Heart left ventricle (tissue), 16 donors: ENCODE measurements at regions not wholly inside any gene's neighbourhood (a gene's known extent, or its start where the extent isn't known, plus 50 kb on each side); places are given as distances from the start of the nearest gene placed in this dataset.

Source experiments
- ATAC-seq, 4 donors: fragments of 200-7000 bp; cut with Tn5 transposase; one replicate each; pipeline ENCODE4 v1.9.1; 2020 to 2022; ENCODE audit warnings: moderate library complexity in 4 of 4, mild to moderate bottlenecking in 3 of 4, moderate number of reproducible peaks in 1 of 4
- DNase-seq, 5 donors: peaks; one replicate each; pipeline ENCODE4 v3.0.0-alpha.2; 2020
- H3K27ac ChIP-seq, 12 donors: fragments of 200-600 bp; sonication (generic) in 4 of 12; one replicate each; pipeline versions ENCODE4 v1.5.0 to v1.8.0; 2016 to 2022; ENCODE audit warnings: mild to moderate bottlenecking in 2 of 12
- H3K27me3 ChIP-seq, 9 donors: fragments of 200-600 bp; sonication (generic) in 2 of 9; one replicate each; pipeline versions ENCODE4 v1.5.1 to v1.8.0; 2016 to 2022; ENCODE audit warnings: mild to moderate bottlenecking in 3 of 9
- H3K36me3 ChIP-seq, 9 donors: fragments of 200-600 bp; sonication (generic) in 2 of 9; one replicate each; pipeline versions ENCODE4 v1.5.0 to v1.8.0; 2018 to 2022; ENCODE audit warnings: mild to moderate bottlenecking in 2 of 9
- H3K4me1 ChIP-seq, 12 donors: fragments of 200-600 bp; sonication (generic) in 4 of 12; one replicate each; pipeline versions ENCODE4 v1.5.0 to v1.8.0; 2016 to 2022; ENCODE audit warnings: mild to moderate bottlenecking in 3 of 12
- H3K4me3 ChIP-seq, 12 donors: fragments of 200-600 bp; sonication (generic) in 4 of 12; one replicate each; pipeline versions ENCODE4 v1.5.0 to v1.8.0; 2017 to 2022; ENCODE audit warnings: mild to moderate bottlenecking in 9 of 12, moderate library complexity in 4 of 12
- H3K9me3 ChIP-seq, 12 donors: fragments of 200-600 bp; sonication (generic) in 4 of 12; one replicate each; pipeline versions ENCODE4 v1.5.0 to v1.8.0; 2016 to 2022; ENCODE audit warnings: mild to moderate bottlenecking in 1 of 12
- POLR2A ChIP-seq, 2 donors: fragments of 450-650 bp; IDR thresholded peaks; one replicate each; pipeline ENCODE4 v1.6.1; 2017; ENCODE audit warnings: antibody characterized with exemption in 2 of 2, mild to moderate bottlenecking in 2 of 2, moderate library complexity in 2 of 2
- WGBS, 4 donors: extraction: QIAGEN DNeasy Blood & Tissue Kit in 2 of 4; methylation state at CpG; one replicate each; pipeline versions ENCODE4 v1.1.5 to v1.1.7; 2013 to 2018; 5-methylcytosine and 5-hydroxymethylcytosine counted together
- intact Hi-C, 10 donors: fragments of 100-400 bp; cut with DNase I; formaldehyde crosslinking; loops; one replicate each; pipeline versions ENCODE4 v1.11.1 to v1.14.2; 2022
- TF ChIP-seq, protein P1 (sequence below), 12 donors: fragments of 200-600 bp; sonication (generic) in 4 of 12; IDR thresholded peaks; one replicate each; pipeline versions ENCODE4 v1.5.0 to v1.8.0; 2018 to 2022; ENCODE audit warnings: antibody characterized with exemption in 12 of 12, mild to moderate bottlenecking in 5 of 12
- donor health status: ischemic (EF 13 %, LVEDD 7.1; RV severe dilation, severe dysfunction).
- donor health status: healthy with polysubstance abuse.
- donor health status: DM: no; HTN: yes; CAD: no.
- donor health status: DM: no; HTN: no; CAD: no.
- donor health status: ischemic (EF 25% LVEDD 6.9; RV normal size, moderate dysfunction).
- donor health status: ischemic (EF 25% LVEDD 5.7; RV mildly dilated, moderate dysfunction).
- donor health status: healthy.
- donor health status: DM: yes; HTN: yes; CAD: no.
- donor health status: ischemic (EF 35%, LVEDD 5.7; RV mildly dilated, moderate dysfunction).
- donor health status: nonischemic (EF 11% LVEDD 7.7; RV severe dilation, severe dysfunction).
- donor health status: DM: yes; HTN: yes; CAD: no.
- donor health status: PGD.
- donor health status: ischemic (EF 29% LVEDD 5.4; RV normal size, mild dysfunction).
- donor health status: nonischemic (EF 23%, LVEDD 6.1; RV moderate dilation, normal function).

DNA sequence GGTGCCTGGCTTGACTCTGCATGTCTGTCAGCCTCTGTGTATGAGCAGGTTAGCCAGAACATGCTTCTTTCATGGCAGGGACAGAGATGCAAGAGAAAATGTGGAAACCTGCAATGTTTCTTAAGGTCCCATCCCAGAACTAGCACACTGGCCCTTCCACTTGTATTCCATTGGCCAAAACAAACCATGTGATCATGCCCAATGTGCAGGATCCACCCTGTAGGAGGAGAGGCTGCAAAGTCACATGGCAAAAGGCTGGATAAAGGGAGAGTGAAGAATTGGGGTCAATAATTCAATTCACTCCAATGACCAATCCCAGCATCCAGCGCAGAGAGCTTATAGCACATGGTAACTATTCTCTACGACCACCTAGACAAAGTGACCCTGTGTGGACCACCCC, 405.5 kb downstream of the MIAT start:
- TF ChIP-seq POLR2A (IDR thresholded peaks at IDR 0.05): no peak
- TF ChIP-seq, protein P1, sequence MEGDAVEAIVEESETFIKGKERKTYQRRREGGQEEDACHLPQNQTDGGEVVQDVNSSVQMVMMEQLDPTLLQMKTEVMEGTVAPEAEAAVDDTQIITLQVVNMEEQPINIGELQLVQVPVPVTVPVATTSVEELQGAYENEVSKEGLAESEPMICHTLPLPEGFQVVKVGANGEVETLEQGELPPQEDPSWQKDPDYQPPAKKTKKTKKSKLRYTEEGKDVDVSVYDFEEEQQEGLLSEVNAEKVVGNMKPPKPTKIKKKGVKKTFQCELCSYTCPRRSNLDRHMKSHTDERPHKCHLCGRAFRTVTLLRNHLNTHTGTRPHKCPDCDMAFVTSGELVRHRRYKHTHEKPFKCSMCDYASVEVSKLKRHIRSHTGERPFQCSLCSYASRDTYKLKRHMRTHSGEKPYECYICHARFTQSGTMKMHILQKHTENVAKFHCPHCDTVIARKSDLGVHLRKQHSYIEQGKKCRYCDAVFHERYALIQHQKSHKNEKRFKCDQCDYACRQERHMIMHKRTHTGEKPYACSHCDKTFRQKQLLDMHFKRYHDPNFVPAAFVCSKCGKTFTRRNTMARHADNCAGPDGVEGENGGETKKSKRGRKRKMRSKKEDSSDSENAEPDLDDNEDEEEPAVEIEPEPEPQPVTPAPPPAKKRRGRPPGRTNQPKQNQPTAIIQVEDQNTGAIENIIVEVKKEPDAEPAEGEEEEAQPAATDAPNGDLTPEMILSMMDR (IDR thresholded peaks at IDR 0.05): no peak
- no peaks in the 10 kb centered on the region for H3K9me3 ChIP-seq
- WGBS, 4 donors: 81 to 84% (median 82%) methylated on average over 2 of the region's 2 CpGs
- ATAC-seq (no peak), DNase-seq (no peak)
- no peaks in the 10 kb centered on the region for H3K36me3 ChIP-seq
- H3K4me1 ChIP-seq: peaks cover 0 to 5% (median 0%) of the 10 kb centered on the region in 12 donors
- intact Hi-C loops: no loop called here
- peaks cover 0 to 68% (median 10%) of the 10 kb centered on the region in 9 donors for H3K27me3 ChIP-seq
- no peak overlapping the region for H3K4me3 ChIP-seq
- H3K27ac ChIP-seq: no peak overlapping the region

DNA sequence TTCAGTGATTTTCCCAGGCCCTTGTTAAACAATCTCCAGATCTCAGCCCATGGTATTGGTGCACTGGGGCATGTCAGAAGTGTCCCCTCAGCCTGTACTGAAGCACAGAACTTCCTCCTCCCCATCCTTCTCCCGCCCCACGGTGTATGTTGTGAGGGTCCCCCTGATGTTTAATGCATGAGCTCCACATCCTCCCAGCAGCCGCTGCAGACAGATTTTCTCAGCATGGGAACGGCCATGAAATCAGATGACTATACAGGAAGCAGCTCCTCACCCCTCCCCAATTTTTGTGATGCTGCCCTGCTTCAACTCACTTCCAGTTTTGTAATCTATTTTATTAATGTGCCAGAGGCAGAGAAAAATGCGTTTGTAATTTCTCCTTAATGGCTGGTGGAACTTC, 406.0 kb downstream of the MIAT start:
- no peak overlapping the region for H3K27ac ChIP-seq
- H3K27me3 ChIP-seq: peaks cover 0 to 68% (median 10%) of the 10 kb centered on the region in 9 donors
- no peak for DNase-seq
- TF ChIP-seq, protein P1 (IDR thresholded peaks at IDR 0.05): no peak
- TF ChIP-seq POLR2A (IDR thresholded peaks at IDR 0.05): no peak
- peaks cover 0 to 5% (median 0%) of the 10 kb centered on the region in 12 donors for H3K4me1 ChIP-seq
- intact Hi-C loops: no loop called here
- WGBS, 4 donors: 22 to 31% (median 25%) methylated on average over 5 of the region's 5 CpGs
- no peak for ATAC-seq
- H3K4me3 ChIP-seq: no peak overlapping the region
- no peaks in the 10 kb centered on the region for H3K9me3 ChIP-seq
- H3K36me3 ChIP-seq: no peaks in the 10 kb centered on the region

DNA sequence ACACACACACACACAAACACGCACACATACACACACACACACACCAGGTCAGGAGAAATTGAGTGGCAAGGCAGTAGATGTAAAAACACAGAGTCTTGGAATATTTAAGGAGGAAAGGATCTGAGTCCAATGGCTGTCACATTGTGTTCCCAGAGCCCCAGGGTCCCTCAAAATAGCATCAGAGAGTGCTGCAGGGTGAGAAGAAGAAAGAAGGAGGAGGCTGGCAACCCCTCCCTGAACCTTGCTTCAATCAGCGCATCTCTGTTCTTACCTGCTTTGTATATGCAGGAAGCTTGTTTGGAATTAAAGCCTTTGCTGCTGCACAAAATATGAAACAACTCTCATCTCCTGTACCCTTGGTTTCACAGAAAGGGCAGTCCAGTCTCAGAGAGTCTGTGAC, 406.5 kb downstream of the MIAT start:
- ATAC-seq: no peak
- Histone ChIP-seq H3K27me3 (peaks cover 0 to 71% (median 12%) of the 10 kb centered on the region in 9 donors), H3K36me3 (no peaks in the 10 kb centered on the region), H3K9me3 (no peaks in the 10 kb centered on the region), H3K4me1 (peaks cover 0 to 5% (median 0%) of the 10 kb centered on the region in 12 donors), H3K27ac (no peak overlapping the region), H3K4me3 (no peak overlapping the region)
- no peak for TF ChIP-seq POLR2A (IDR thresholded peaks at IDR 0.05)
- TF ChIP-seq, protein P1 (IDR thresholded peaks at IDR 0.05): no peak
- WGBS, 4 donors: 64 to 87% (median 75%) methylated on average over 2 of the region's 2 CpGs
- intact Hi-C loops: no loop called here
- no peak for DNase-seq

DNA sequence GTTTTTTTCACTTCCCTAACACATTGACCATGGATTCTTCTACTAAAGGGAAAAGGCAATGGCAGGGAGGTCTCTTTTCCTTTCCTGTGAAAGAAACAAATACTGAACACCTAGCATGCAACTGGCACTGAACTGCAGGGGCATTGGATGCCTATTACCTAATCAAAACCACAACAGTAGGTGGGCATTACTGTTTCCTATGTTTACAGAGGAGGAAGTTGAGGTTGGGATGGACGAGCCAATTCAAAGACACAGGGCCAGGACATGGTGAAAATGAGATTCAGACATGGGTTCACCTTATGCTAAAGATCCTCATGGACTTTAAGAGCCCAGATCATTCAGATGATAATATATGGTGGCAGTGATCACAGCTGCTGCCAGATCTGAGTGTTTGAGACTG, 407.0 kb downstream of the MIAT start:
- ATAC-seq (no peak), DNase-seq (no peak)
- WGBS, 4 donors: 41 to 71% (median 63%) methylated on average over 1 of the region's 1 CpG
- Histone ChIP-seq H3K4me1 (peaks cover 0 to 5% (median 0%) of the 10 kb centered on the region in 12 donors), H3K36me3 (no peaks in the 10 kb centered on the region), H3K9me3 (no peaks in the 10 kb centered on the region), H3K4me3 (no peak overlapping the region), H3K27ac (no peak overlapping the region), H3K27me3 (peaks cover 0 to 70% (median 13%) of the 10 kb centered on the region in 9 donors)
- intact Hi-C loops: no loop called here
- TF ChIP-seq, protein P1 (IDR thresholded peaks at IDR 0.05): no peak
- no peak for TF ChIP-seq POLR2A (IDR thresholded peaks at IDR 0.05)
